Effector memory CD4-positive, alpha-beta T cell (primary cell): ENCODE measurements at regions not wholly inside any gene's neighbourhood (a gene's known extent, or its start where the extent isn't known, plus 50 kb on each side); places are given as distances from the start of the nearest gene placed in this dataset.

Source experiments
- DNase-seq, 3 donors: peaks; one replicate each; pipeline ENCODE4 v3.0.0-alpha.2; 2020
- H3K27ac ChIP-seq: 2 replicates; pipeline ENCODE4 v1.7.0; 2013; ENCODE audit warnings: mild to moderate bottlenecking, low read length, moderate library complexity; ENCODE audit not compliant: insufficient read depth, poor library complexity, severe bottlenecking
- H3K27me3 ChIP-seq: replicated peaks from 2 replicates; pipeline ENCODE4 v1.7.0; 2013; ENCODE audit warnings: mild to moderate bottlenecking, low read length; ENCODE audit not compliant: insufficient read depth, control insufficient read depth, poor library complexity, severe bottlenecking
- H3K36me3 ChIP-seq: 2 replicates; pipeline ENCODE4 v1.7.0; 2013; ENCODE audit warnings: mild to moderate bottlenecking, low read length, moderate library complexity; ENCODE audit not compliant: control insufficient read depth, insufficient read depth
- H3K4me1 ChIP-seq: 2 replicates; pipeline ENCODE4 v1.7.0; 2013; ENCODE audit warnings: low read length, mild to moderate bottlenecking; ENCODE audit not compliant: control insufficient read depth, insufficient read depth, poor library complexity, severe bottlenecking
- H3K4me3 ChIP-seq: 2 replicates; pipeline ENCODE4 v1.7.0; 2013; ENCODE audit warnings: low read length, low read depth, mild to moderate bottlenecking; ENCODE audit not compliant: insufficient read depth, poor library complexity, severe bottlenecking
- H3K9me3 ChIP-seq: 2 replicates; pipeline ENCODE4 v1.7.0; 2013; ENCODE audit warnings: mild to moderate bottlenecking, low read length, moderate library complexity; ENCODE audit not compliant: control insufficient read depth

GRCh38 chr11:95301474-95301873 is 70.5 kb upstream of the SESN3 start:
- Histone ChIP-seq H3K36me3 (no peaks in the 10 kb centered on the region), H3K27me3 (no peaks in the 10 kb centered on the region), H3K27ac (no peak overlapping the region), H3K9me3 (no peaks in the 10 kb centered on the region), H3K4me3 (no peak overlapping the region), H3K4me1 (peaks cover 9% of the 10 kb centered on the region)
- no peak for DNase-seq

GRCh38 chr11:95299078-95299679 is 68.2 kb upstream of the SESN3 start:
- Histone ChIP-seq H3K9me3 (no peaks in the 10 kb centered on the region), H3K4me1 (peaks cover 9% of the 10 kb centered on the region), H3K27me3 (no peaks in the 10 kb centered on the region), H3K4me3 (peak overlapping the region; percentile 26), H3K36me3 (no peaks in the 10 kb centered on the region), H3K27ac (no peak overlapping the region)
- DNase-seq: no peak

- H3K27ac ChIP-seq: no peak overlapping the region
- no peaks in the 10 kb centered on the region for H3K27me3 ChIP-seq
- H3K9me3 ChIP-seq: no peaks in the 10 kb centered on the region
- DNase-seq: no peak
- H3K36me3 ChIP-seq: no peaks in the 10 kb centered on the region
- no peak overlapping the region for H3K4me3 ChIP-seq
- peaks cover 9% of the 10 kb centered on the region for H3K4me1 ChIP-seq
Measured at GRCh38 chr11:95297680-95298452, 66.9 kb upstream of the SESN3 start.

GRCh38 chr11:95296621-95297025 is 65.6 kb upstream of the SESN3 start:
- Histone ChIP-seq H3K27ac (no peak overlapping the region), H3K4me1 (peaks cover 9% of the 10 kb centered on the region), H3K36me3 (no peaks in the 10 kb centered on the region), H3K27me3 (no peaks in the 10 kb centered on the region), H3K4me3 (no peak overlapping the region), H3K9me3 (no peaks in the 10 kb centered on the region)
- no peak for DNase-seq

GRCh38 chr11:95296165-95296564 is 65.2 kb upstream of the SESN3 start:
- Histone ChIP-seq H3K36me3 (no peaks in the 10 kb centered on the region), H3K27ac (no peak overlapping the region), H3K4me3 (no peak overlapping the region), H3K9me3 (no peaks in the 10 kb centered on the region), H3K4me1 (peaks cover 9% of the 10 kb centered on the region), H3K27me3 (no peaks in the 10 kb centered on the region)
- no peak for DNase-seq

- Histone ChIP-seq H3K27ac (no peak overlapping the region), H3K9me3 (no peaks in the 10 kb centered on the region), H3K4me1 (peaks cover 9% of the 10 kb centered on the region), H3K27me3 (no peaks in the 10 kb centered on the region), H3K4me3 (no peak overlapping the region), H3K36me3 (no peaks in the 10 kb centered on the region)
- no peak for DNase-seq
Measured at GRCh38 chr11:95295382-95296149, 64.6 kb upstream of the SESN3 start.

GRCh38 chr11:95294701-95295100 is 63.7 kb upstream of the SESN3 start:
- H3K27ac ChIP-seq: no peak overlapping the region
- no peak overlapping the region for H3K4me3 ChIP-seq
- peaks cover 9% of the 10 kb centered on the region for H3K4me1 ChIP-seq
- H3K36me3 ChIP-seq: no peaks in the 10 kb centered on the region
- no peak for DNase-seq
- no peaks in the 10 kb centered on the region for H3K9me3 ChIP-seq
- H3K27me3 ChIP-seq: no peaks in the 10 kb centered on the region

- Histone ChIP-seq H3K27me3 (no peaks in the 10 kb centered on the region), H3K4me1 (no peaks in the 10 kb centered on the region), H3K36me3 (no peaks in the 10 kb centered on the region), H3K9me3 (no peaks in the 10 kb centered on the region), H3K27ac (no peak overlapping the region), H3K4me3 (no peak overlapping the region)
- DNase-seq: no peak
Measured at GRCh38 chr11:95293116-95293515, 62.1 kb upstream of the SESN3 start.

- Histone ChIP-seq H3K9me3 (no peaks in the 10 kb centered on the region), H3K4me3 (no peak overlapping the region), H3K27ac (no peak overlapping the region), H3K4me1 (no peaks in the 10 kb centered on the region), H3K27me3 (no peaks in the 10 kb centered on the region), H3K36me3 (no peaks in the 10 kb centered on the region)
- DNase-seq: no peak
Measured at GRCh38 chr11:95291946-95292345, 60.9 kb upstream of the SESN3 start.
